ENCODE measurements at regions not wholly inside any gene's neighbourhood (a gene's known extent, or its start where the extent isn't known, plus 50 kb on each side); places are given as distances from the start of the nearest gene placed in this dataset.

DNA sequence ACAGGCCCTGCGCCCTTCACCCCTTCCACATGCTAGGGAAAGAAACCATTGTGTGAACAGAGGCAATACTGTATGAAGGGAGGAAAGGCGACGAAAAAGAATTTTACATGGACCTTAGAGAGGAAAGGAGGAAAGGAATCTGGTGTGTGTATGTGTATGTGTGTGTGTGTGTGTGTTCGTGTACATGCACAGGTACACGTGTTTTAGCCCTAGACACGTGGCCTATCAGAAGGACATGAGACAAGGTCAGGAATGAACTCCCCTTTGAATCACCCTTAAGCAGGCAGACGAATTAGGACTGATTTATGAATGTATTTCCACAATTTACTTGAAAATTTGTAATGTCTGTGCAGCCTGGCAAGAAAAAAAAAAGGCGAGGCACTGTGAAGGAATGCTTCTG, 276.0 kb downstream of the ZNF516 start:
- TF ChIP-seq, protein P1, sequence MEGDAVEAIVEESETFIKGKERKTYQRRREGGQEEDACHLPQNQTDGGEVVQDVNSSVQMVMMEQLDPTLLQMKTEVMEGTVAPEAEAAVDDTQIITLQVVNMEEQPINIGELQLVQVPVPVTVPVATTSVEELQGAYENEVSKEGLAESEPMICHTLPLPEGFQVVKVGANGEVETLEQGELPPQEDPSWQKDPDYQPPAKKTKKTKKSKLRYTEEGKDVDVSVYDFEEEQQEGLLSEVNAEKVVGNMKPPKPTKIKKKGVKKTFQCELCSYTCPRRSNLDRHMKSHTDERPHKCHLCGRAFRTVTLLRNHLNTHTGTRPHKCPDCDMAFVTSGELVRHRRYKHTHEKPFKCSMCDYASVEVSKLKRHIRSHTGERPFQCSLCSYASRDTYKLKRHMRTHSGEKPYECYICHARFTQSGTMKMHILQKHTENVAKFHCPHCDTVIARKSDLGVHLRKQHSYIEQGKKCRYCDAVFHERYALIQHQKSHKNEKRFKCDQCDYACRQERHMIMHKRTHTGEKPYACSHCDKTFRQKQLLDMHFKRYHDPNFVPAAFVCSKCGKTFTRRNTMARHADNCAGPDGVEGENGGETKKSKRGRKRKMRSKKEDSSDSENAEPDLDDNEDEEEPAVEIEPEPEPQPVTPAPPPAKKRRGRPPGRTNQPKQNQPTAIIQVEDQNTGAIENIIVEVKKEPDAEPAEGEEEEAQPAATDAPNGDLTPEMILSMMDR (IDR thresholded peaks at IDR 0.05) = no peak
- TF ChIP-seq POLR2A (IDR thresholded peaks at IDR 0.05) = no peak
